ENCODE measurements at regions not wholly inside any gene's neighbourhood (a gene's known extent, or its start where the extent isn't known, plus 50 kb on each side); places are given as distances from the start of the nearest gene placed in this dataset.

- Histone ChIP-seq H3F3A (ENCODE audit: control insufficient read depth, insufficient read depth) (no peaks in the 10 kb centered on the region), H3K4me2 (ENCODE audit: low read length) (no peak overlapping the region), H3K4me1 (ENCODE audit: control insufficient read depth, low read length) (no peaks in the 10 kb centered on the region), H3K36me3 (ENCODE audit: control insufficient read depth, low read length) (no peaks in the 10 kb centered on the region), H3K79me2 (ENCODE audit: control insufficient read depth, low read length) (no peaks in the 10 kb centered on the region), H3K4me3 (ENCODE audit: low read length) (no peak overlapping the region), H3K9me3 (ENCODE audit: control insufficient read depth, insufficient read depth, low read length) (no peaks in the 10 kb centered on the region), H3K9me2 (replicated peaks; ENCODE audit: control insufficient read depth, low read length) (no peaks in the 10 kb centered on the region), H4K20me1 (ENCODE audit: control insufficient read depth, insufficient read depth, low read depth, low read length) (no peaks in the 10 kb centered on the region), H3K27me3 (ENCODE audit: control insufficient read depth, low read length) (no peaks in the 10 kb centered on the region), H3K27ac (ENCODE audit: low read depth, low read length) (no peak overlapping the region)
- TF ChIP-seq EZH2phosphoT487 (IDR thresholded peaks at IDR 0.05; ENCODE audit: borderline replicate concordance, low read length) (no peak), CTCF (IDR thresholded peaks at IDR 0.05; ENCODE audit: low read depth, low read length, poor library complexity, severe bottlenecking) (no peak)
Observed at GRCh38 chr2:155022531-155022930, 324.0 kb downstream of the KCNJ3 start.

DNA sequence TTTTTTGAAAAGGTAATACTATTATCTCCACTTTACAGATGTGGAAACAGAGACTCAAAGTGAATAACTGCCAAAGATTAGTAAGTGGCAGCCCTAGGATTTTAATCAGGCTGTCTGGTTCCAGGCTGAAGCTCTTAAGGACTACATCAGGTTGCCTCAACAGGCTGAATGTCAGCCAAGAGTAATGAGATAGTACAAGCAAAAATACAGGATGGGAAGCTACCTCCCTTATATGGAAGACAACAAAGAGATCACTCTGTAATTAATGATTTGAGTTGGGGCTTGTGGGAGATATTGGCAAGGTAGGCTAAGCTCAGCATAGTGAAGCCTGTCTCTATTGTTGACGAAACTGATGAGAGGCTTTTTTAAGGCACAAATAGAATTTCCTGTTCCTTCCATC lies 323.1 kb downstream of the KCNJ3 start:
- Histone ChIP-seq H3F3A (ENCODE audit: control insufficient read depth, insufficient read depth) (no peaks in the 10 kb centered on the region), H3K4me3 (ENCODE audit: low read length) (no peak overlapping the region), H3K4me2 (ENCODE audit: low read length) (no peak overlapping the region), H3K9me2 (replicated peaks; ENCODE audit: control insufficient read depth, low read length) (no peaks in the 10 kb centered on the region), H3K27ac (ENCODE audit: low read depth, low read length) (no peak overlapping the region), H3K79me2 (ENCODE audit: control insufficient read depth, low read length) (no peaks in the 10 kb centered on the region), H3K36me3 (ENCODE audit: control insufficient read depth, low read length) (no peaks in the 10 kb centered on the region), H4K20me1 (ENCODE audit: control insufficient read depth, insufficient read depth, low read depth, low read length) (no peaks in the 10 kb centered on the region), H3K4me1 (ENCODE audit: control insufficient read depth, low read length) (no peaks in the 10 kb centered on the region), H3K27me3 (ENCODE audit: control insufficient read depth, low read length) (no peaks in the 10 kb centered on the region), H3K9me3 (ENCODE audit: control insufficient read depth, insufficient read depth, low read length) (no peaks in the 10 kb centered on the region)
- TF ChIP-seq CTCF (IDR thresholded peaks at IDR 0.05; ENCODE audit: low read depth, low read length, poor library complexity, severe bottlenecking) (no peak), EZH2phosphoT487 (IDR thresholded peaks at IDR 0.05; ENCODE audit: borderline replicate concordance, low read length) (no peak)

GRCh38 chr2:155020246-155020645 lies 321.8 kb downstream of the KCNJ3 start:
- Histone ChIP-seq H3K27me3 (ENCODE audit: control insufficient read depth, low read length) (no peaks in the 10 kb centered on the region), H4K20me1 (ENCODE audit: control insufficient read depth, insufficient read depth, low read depth, low read length) (no peaks in the 10 kb centered on the region), H3K4me2 (ENCODE audit: low read length) (no peak overlapping the region), H3K4me3 (ENCODE audit: low read length) (no peak overlapping the region), H3K27ac (ENCODE audit: low read depth, low read length) (no peak overlapping the region), H3F3A (ENCODE audit: control insufficient read depth, insufficient read depth) (no peaks in the 10 kb centered on the region), H3K9me3 (ENCODE audit: control insufficient read depth, insufficient read depth, low read length) (no peaks in the 10 kb centered on the region), H3K36me3 (ENCODE audit: control insufficient read depth, low read length) (no peaks in the 10 kb centered on the region), H3K9me2 (replicated peaks; ENCODE audit: control insufficient read depth, low read length) (no peaks in the 10 kb centered on the region), H3K4me1 (ENCODE audit: control insufficient read depth, low read length) (no peaks in the 10 kb centered on the region), H3K79me2 (ENCODE audit: control insufficient read depth, low read length) (no peaks in the 10 kb centered on the region)
- no peak for TF ChIP-seq EZH2phosphoT487 (IDR thresholded peaks at IDR 0.05; ENCODE audit: borderline replicate concordance, low read length)
- TF ChIP-seq CTCF (IDR thresholded peaks at IDR 0.05; ENCODE audit: low read depth, low read length, poor library complexity, severe bottlenecking), result no peak

GRCh38 chr2:155010925-155011324 lies 312.4 kb downstream of the KCNJ3 start:
- no peaks in the 10 kb centered on the region for H3K27me3 ChIP-seq (ENCODE audit: control insufficient read depth, low read length)
- no peaks in the 10 kb centered on the region for H3K79me2 ChIP-seq (ENCODE audit: control insufficient read depth, low read length)
- H3F3A ChIP-seq (ENCODE audit: control insufficient read depth, insufficient read depth), result no peaks in the 10 kb centered on the region
- H3K36me3 ChIP-seq (ENCODE audit: control insufficient read depth, low read length), result no peaks in the 10 kb centered on the region
- no peaks in the 10 kb centered on the region for H3K9me2 ChIP-seq (replicated peaks; ENCODE audit: control insufficient read depth, low read length)
- no peak overlapping the region for H3K4me2 ChIP-seq (ENCODE audit: low read length)
- H3K9me3 ChIP-seq (ENCODE audit: control insufficient read depth, insufficient read depth, low read length), result no peaks in the 10 kb centered on the region; the same call in 1 of the 2 replicates
- no peak overlapping the region for H3K27ac ChIP-seq (ENCODE audit: low read depth, low read length)
- TF ChIP-seq CTCF (IDR thresholded peaks at IDR 0.05; ENCODE audit: low read depth, low read length, poor library complexity, severe bottlenecking) (no peak), EZH2phosphoT487 (IDR thresholded peaks at IDR 0.05; ENCODE audit: borderline replicate concordance, low read length) (no peak)
- no peaks in the 10 kb centered on the region for H3K4me1 ChIP-seq (ENCODE audit: control insufficient read depth, low read length)
- no peak overlapping the region for H3K4me3 ChIP-seq (ENCODE audit: low read length)
- no peaks in the 10 kb centered on the region for H4K20me1 ChIP-seq (ENCODE audit: control insufficient read depth, insufficient read depth, low read depth, low read length)

Data from DOHH2 (cell line).